HG03565 (cell line): ENCODE measurements at regions not wholly inside any gene's neighbourhood (a gene's known extent, or its start where the extent isn't known, plus 50 kb on each side); places are given as distances from the start of the nearest gene placed in this dataset.
A peak's percentile ranks its signal among the peaks of the same experiment; 100 is the strongest.

Source experiments
- ATAC-seq: cut with Tn5 transposase; IDR thresholded peaks from one replicate; pipeline ENCODE4 v1.9.1; 2021; ENCODE audit warnings: mild to moderate bottlenecking, moderate library complexity; ENCODE audit not compliant: unreplicated experiment

- no peak for ATAC-seq
These were observed 86.5 kb downstream of the MTRR start for GRCh38 chr5:7955476-7955875.

- no peak for ATAC-seq
These were observed 88.4 kb downstream of the MTRR start for GRCh38 chr5:7957329-7957728.

GRCh38 chr5:7960142-7960541 is 91.2 kb downstream of the MTRR start:
- no peak for ATAC-seq

GRCh38 chr5:7961540-7961939 is 92.6 kb downstream of the MTRR start:
- no peak for ATAC-seq

- ATAC-seq: peak; percentile 73
These were observed 101.9 kb downstream of the MTRR start for GRCh38 chr5:7970816-7971215.

- ATAC-seq: no peak
These were observed 107.7 kb downstream of the MTRR start for GRCh38 chr5:7976411-7977190.

GRCh38 chr5:7978114-7978513 is 109.2 kb downstream of the MTRR start:
- no peak for ATAC-seq

- ATAC-seq: no peak
These were observed 110.0 kb downstream of the MTRR start for GRCh38 chr5:7978991-7979390.

GRCh38 chr5:7980881-7981280 is 111.9 kb downstream of the MTRR start:
- ATAC-seq: no peak

GRCh38 chr5:7983433-7983832 is 114.5 kb downstream of the MTRR start:
- ATAC-seq: no peak

GRCh38 chr5:7991125-7991821 is 122.3 kb downstream of the MTRR start:
- ATAC-seq: no peak

- no peak for ATAC-seq
These were observed 126.8 kb downstream of the MTRR start for GRCh38 chr5:7995688-7996294.

GRCh38 chr5:8005416-8005815 is 136.5 kb downstream of the MTRR start:
- ATAC-seq: no peak

GRCh38 chr5:8012131-8012977 is 143.4 kb downstream of the MTRR start:
- no peak for ATAC-seq

- ATAC-seq: no peak
These were observed 145.2 kb downstream of the MTRR start for GRCh38 chr5:8013948-8014710.

- peak; percentile 53 for ATAC-seq
These were observed 150.8 kb downstream of the MTRR start for GRCh38 chr5:8019719-8020218.

- no peak for ATAC-seq
These were observed 152.0 kb downstream of the MTRR start for GRCh38 chr5:8020861-8021514.

GRCh38 chr5:8028243-8028642 is 159.3 kb downstream of the MTRR start:
- no peak for ATAC-seq

GRCh38 chr5:8033261-8033660 is 164.3 kb downstream of the MTRR start:
- ATAC-seq: no peak

- no peak for ATAC-seq
These were observed 165.9 kb downstream of the MTRR start for GRCh38 chr5:8034852-8035251.
